ENCODE measurements at regions not wholly inside any gene's neighbourhood (a gene's known extent, or its start where the extent isn't known, plus 50 kb on each side); places are given as distances from the start of the nearest gene placed in this dataset.

DNA sequence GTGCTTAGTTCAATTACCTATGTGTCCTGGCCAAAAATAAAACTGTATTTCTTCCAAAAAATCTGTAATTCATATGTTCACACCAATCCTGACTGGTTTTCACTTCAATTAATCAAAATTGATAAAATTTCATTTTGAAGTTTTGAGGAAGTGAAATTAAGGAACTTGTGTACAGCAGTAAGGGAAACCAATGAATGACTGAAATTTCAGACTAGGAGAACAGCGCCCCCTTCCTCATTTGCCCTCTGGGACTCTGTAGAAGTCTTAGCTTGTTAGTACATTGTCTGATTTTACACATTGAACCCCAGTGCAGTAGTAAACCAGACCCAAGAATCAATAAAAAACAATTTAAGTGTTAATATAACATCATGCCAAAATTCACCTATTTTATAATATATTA is 495.3 kb upstream of the AGTR1 start:
- TF ChIP-seq TAF1 (IDR thresholded peaks at IDR 0.05; ENCODE audit: borderline replicate concordance, low read depth, low read length): no peak
- no peak for TF ChIP-seq POLR2AphosphoS5 (IDR thresholded peaks at IDR 0.05; ENCODE audit: low read depth, low read length)
- no peak for TF ChIP-seq POLR2A (IDR thresholded peaks at IDR 0.05; ENCODE audit: low read depth, low read length)
- no peak for FAIRE-seq

DNA sequence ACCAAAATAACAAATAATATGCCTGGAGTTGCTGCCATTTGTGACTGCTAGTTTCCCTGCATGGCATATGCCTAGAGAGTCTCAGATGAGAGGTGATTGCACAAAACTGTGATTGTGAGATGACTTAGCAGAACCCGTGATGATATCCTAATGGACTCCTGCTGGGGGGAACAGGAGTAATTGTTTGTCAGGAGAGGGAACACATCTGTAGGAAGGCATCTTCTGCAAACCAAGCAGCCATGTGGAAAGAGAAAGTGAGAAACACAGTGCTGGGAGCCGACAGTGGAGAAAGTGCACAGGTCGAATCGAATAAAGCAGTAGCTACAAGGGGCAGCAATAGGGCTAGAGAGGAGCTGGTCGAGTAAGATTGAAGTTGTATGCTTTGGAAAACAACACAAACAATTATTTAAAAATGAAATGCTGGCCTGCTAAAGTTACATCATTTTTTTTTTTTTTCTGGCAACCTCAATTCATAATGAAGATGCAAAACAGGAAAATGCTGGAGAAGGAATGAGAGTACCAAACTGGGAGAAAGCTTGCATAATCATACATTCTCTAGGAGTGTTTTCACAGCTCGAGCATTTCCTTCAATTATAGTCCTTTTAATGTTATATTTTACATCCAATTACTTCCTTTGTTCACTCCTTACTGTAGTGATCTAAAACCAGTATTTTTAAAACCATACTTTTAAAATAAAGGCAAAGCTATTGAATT is 494.2 kb upstream of the AGTR1 start:
- FAIRE-seq (no peak), DNase-seq (ENCODE audit: insufficient read length) (no peak)
- no peak for TF ChIP-seq POLR2AphosphoS5 (IDR thresholded peaks at IDR 0.05; ENCODE audit: low read depth, low read length)
- no peak for TF ChIP-seq TAF1 (IDR thresholded peaks at IDR 0.05; ENCODE audit: borderline replicate concordance, low read depth, low read length)
- TF ChIP-seq POLR2A (IDR thresholded peaks at IDR 0.05; ENCODE audit: low read depth, low read length): no peak

More for the DNA sequence above, 495.3 kb upstream of the AGTR1 start:
- no peak for DNase-seq (ENCODE audit: insufficient read length)

DNA sequence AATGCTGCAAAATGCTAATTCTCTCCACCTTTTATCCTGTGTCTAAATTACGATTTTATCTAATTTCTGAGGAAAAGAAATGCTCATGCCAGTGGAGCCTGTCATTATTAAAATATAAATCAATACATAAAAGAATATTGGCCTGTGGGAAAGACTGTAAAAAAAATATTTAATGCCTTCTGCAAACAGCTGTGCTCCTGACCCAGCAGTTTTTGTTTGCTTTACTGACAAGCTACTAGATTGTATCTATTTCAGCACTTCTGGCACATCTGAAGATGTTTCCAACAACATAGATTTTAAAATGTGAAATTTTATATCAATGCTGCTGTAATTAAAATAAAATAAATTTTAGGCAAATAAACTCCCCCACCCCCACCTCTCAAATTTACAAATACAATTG is 493.6 kb upstream of the AGTR1 start:
- no peak for DNase-seq (ENCODE audit: insufficient read length)
- TF ChIP-seq POLR2A (IDR thresholded peaks at IDR 0.05; ENCODE audit: low read depth, low read length) (no peak), POLR2AphosphoS5 (IDR thresholded peaks at IDR 0.05; ENCODE audit: low read depth, low read length) (no peak), TAF1 (IDR thresholded peaks at IDR 0.05; ENCODE audit: borderline replicate concordance, low read depth, low read length) (no peak)
- FAIRE-seq: no peak

GRCh38 chr3:148205977-148206376 is 491.7 kb upstream of the AGTR1 start:
- no peak for DNase-seq (ENCODE audit: insufficient read length)
- TF ChIP-seq POLR2A (IDR thresholded peaks at IDR 0.05; ENCODE audit: low read depth, low read length) (no peak), TAF1 (IDR thresholded peaks at IDR 0.05; ENCODE audit: borderline replicate concordance, low read depth, low read length) (no peak), POLR2AphosphoS5 (IDR thresholded peaks at IDR 0.05; ENCODE audit: low read depth, low read length) (no peak)
- FAIRE-seq: no peak

DNA sequence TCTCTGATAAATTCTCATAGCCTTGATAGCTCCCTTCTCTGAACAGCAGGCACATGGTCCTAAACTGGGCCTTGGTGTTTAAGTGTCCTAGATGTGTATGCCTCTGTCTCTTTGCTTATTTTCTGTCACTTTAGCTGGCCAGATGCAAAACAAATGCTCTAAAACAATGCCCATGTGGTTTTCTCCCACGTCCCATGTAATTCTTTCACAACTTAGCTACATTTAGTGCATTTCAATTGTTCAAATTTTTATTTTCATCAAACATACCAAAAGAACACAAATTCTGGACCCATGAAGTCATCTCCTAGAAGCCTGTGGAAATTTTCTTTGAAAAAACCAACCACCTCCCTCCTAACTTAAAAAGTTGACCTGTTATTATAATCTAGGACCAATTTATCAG is 491.3 kb upstream of the AGTR1 start:
- DNase-seq (ENCODE audit: insufficient read length): no peak
- no peak for TF ChIP-seq POLR2AphosphoS5 (IDR thresholded peaks at IDR 0.05; ENCODE audit: low read depth, low read length)
- TF ChIP-seq POLR2A (IDR thresholded peaks at IDR 0.05; ENCODE audit: low read depth, low read length): no peak
- no peak for TF ChIP-seq TAF1 (IDR thresholded peaks at IDR 0.05; ENCODE audit: borderline replicate concordance, low read depth, low read length)
- FAIRE-seq: no peak

DNA sequence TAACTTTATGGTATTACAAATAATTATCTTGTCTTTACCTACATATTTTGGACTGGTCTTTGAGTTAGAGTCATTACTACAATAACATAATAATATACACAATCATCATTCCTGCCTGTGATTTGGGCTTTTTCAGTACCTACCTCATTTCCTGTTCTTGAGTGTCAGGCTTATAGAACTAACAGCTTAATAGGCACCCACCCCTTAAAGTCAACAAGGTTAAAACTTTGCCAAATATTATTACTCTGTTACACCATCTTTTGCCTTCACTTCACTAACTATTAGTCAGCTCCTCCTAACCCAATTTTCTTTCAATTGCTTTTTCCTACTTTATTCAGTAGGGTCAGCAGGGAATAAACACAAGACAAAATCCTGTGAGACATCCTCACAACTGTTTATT is 488.7 kb upstream of the AGTR1 start:
- FAIRE-seq (no peak), DNase-seq (ENCODE audit: insufficient read length) (no peak)
- TF ChIP-seq POLR2A (IDR thresholded peaks at IDR 0.05; ENCODE audit: low read depth, low read length): no peak
- no peak for TF ChIP-seq POLR2AphosphoS5 (IDR thresholded peaks at IDR 0.05; ENCODE audit: low read depth, low read length)
- TF ChIP-seq TAF1 (IDR thresholded peaks at IDR 0.05; ENCODE audit: borderline replicate concordance, low read depth, low read length): no peak

DNA sequence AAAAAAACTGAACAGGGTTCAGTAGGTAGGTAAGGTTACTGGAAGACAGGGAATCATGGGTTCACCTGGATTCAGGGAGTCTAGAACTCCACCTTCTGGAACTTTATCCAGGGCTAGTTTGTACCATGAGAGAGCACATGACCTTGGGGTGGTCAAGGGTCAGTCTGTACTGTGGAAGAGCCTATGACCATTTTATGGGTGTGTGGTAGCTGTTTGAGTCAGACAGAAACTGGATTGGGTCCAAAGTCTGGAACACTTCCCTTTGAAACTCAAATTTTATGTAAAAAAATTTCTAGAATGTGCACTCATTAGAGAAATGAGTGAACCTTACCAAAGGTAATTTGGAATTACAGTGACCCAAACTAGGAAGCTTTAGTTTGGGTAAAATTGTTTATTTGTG is 486.0 kb upstream of the AGTR1 start:
- FAIRE-seq (no peak), DNase-seq (ENCODE audit: insufficient read length) (no peak)
- TF ChIP-seq POLR2A (IDR thresholded peaks at IDR 0.05; ENCODE audit: low read depth, low read length): no peak
- TF ChIP-seq TAF1 (IDR thresholded peaks at IDR 0.05; ENCODE audit: borderline replicate concordance, low read depth, low read length): no peak
- no peak for TF ChIP-seq POLR2AphosphoS5 (IDR thresholded peaks at IDR 0.05; ENCODE audit: low read depth, low read length)

- TF ChIP-seq POLR2AphosphoS5 (IDR thresholded peaks at IDR 0.05; ENCODE audit: low read depth, low read length) (no peak), POLR2A (IDR thresholded peaks at IDR 0.05; ENCODE audit: low read depth, low read length) (no peak), TAF1 (IDR thresholded peaks at IDR 0.05; ENCODE audit: borderline replicate concordance, low read depth, low read length) (no peak)
- DNase-seq (ENCODE audit: insufficient read length) (no peak), FAIRE-seq (no peak)
These were observed 483.0 kb upstream of the AGTR1 start for GRCh38 chr3:148214705-148215104.

DNA sequence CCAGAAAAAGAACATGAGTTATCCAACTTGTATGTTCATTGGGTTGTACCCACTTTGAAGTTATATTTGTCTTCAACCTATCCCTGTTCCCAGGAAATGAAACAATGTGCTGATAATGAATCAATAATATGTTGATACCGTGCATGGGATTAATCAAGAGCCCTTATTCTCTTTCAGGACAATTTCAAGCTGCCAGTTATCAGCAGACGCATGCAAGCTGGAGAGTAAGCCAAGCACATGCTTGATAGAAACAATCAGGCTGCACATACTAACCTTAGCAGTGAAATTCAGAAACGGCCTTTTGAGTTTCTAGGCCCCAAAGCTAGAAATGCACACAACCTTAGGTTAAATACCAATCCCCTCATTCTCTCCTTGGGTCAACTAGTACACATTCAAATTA is 480.4 kb upstream of the AGTR1 start:
- TF ChIP-seq POLR2A (IDR thresholded peaks at IDR 0.05; ENCODE audit: low read depth, low read length) (no peak), POLR2AphosphoS5 (IDR thresholded peaks at IDR 0.05; ENCODE audit: low read depth, low read length) (no peak), TAF1 (IDR thresholded peaks at IDR 0.05; ENCODE audit: borderline replicate concordance, low read depth, low read length) (no peak)
- no peak for DNase-seq (ENCODE audit: insufficient read length)
- no peak for FAIRE-seq

GRCh38 chr3:148218222-148218621 is 479.5 kb upstream of the AGTR1 start:
- DNase-seq (ENCODE audit: insufficient read length) (no peak), FAIRE-seq (no peak)
- no peak for TF ChIP-seq POLR2A (IDR thresholded peaks at IDR 0.05; ENCODE audit: low read depth, low read length)
- no peak for TF ChIP-seq TAF1 (IDR thresholded peaks at IDR 0.05; ENCODE audit: borderline replicate concordance, low read depth, low read length)
- no peak for TF ChIP-seq POLR2AphosphoS5 (IDR thresholded peaks at IDR 0.05; ENCODE audit: low read depth, low read length)

GRCh38 chr3:148219999-148220398 is 477.7 kb upstream of the AGTR1 start:
- no peak for FAIRE-seq
- no peak for TF ChIP-seq POLR2A (IDR thresholded peaks at IDR 0.05; ENCODE audit: low read depth, low read length)
- TF ChIP-seq POLR2AphosphoS5 (IDR thresholded peaks at IDR 0.05; ENCODE audit: low read depth, low read length): no peak
- no peak for TF ChIP-seq TAF1 (IDR thresholded peaks at IDR 0.05; ENCODE audit: borderline replicate concordance, low read depth, low read length)
- DNase-seq (ENCODE audit: insufficient read length): no peak

DNA sequence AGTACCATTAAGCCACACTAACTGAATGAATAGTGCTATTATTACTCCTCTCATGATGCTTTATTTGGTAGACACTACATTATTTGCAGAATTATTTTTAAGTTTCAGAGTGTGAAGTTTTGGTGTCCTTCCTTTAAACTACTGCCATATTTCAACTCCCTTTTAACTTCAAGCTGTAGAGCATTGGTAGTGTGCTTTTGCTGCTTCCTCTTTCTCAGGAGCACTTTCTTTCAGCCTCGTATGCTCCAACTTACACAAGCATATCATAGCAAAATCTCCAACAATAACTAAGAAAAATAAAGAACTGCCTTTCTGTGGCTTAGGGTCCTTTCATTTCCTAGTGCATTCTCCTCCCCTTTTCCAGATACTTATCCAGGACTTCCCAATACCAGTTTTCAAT is 476.4 kb upstream of the AGTR1 start:
- no peak for FAIRE-seq

More for the DNA sequence above, 476.4 kb upstream of the AGTR1 start:
- no peak for DNase-seq (ENCODE audit: insufficient read length)
- TF ChIP-seq POLR2AphosphoS5 (IDR thresholded peaks at IDR 0.05; ENCODE audit: low read depth, low read length) (no peak), TAF1 (IDR thresholded peaks at IDR 0.05; ENCODE audit: borderline replicate concordance, low read depth, low read length) (no peak), POLR2A (IDR thresholded peaks at IDR 0.05; ENCODE audit: low read depth, low read length) (no peak)
